CD4-positive, alpha-beta T cell treated with Interleukin-1 beta for 1 hour (primary cell): ENCODE measurements at regions not wholly inside any gene's neighbourhood (a gene's known extent, or its start where the extent isn't known, plus 50 kb on each side); places are given as distances from the start of the nearest gene placed in this dataset.
"Not testable (repeated sequence)": the region's sequence is repeated elsewhere in the genome, so short reads cannot be mapped to it uniquely, and the experiment has no call there.

ENCODE experiments used
- DNase-seq, 2 donors: peaks; one replicate each; pipeline ENCODE4 v3.0.0-alpha.2; 2020 to 2022

- no peak for DNase-seq
Observed at GRCh38 chr4:33825685-33826084, 2418.6 kb downstream of the ARAP2 start.

GRCh38 chr4:33829356-33829755 lies 2415.0 kb downstream of the ARAP2 start:
- not testable (repeated sequence) for DNase-seq

- no peak for DNase-seq
Observed at GRCh38 chr4:33831442-33832066, 2412.8 kb downstream of the ARAP2 start.

- not testable (repeated sequence) for DNase-seq
Observed at GRCh38 chr4:33835764-33836163, 2408.6 kb downstream of the ARAP2 start.

- DNase-seq, result no peak
Observed at GRCh38 chr4:33837043-33837838, 2407.1 kb downstream of the ARAP2 start.

- no peak for DNase-seq
Observed at GRCh38 chr4:33841120-33841519, 2403.2 kb downstream of the ARAP2 start.

GRCh38 chr4:33850371-33850902 lies 2393.9 kb downstream of the ARAP2 start:
- DNase-seq, result no peak

- DNase-seq, result not testable (repeated sequence)
Observed at GRCh38 chr4:33853670-33854069, 2390.6 kb downstream of the ARAP2 start.

- DNase-seq, result no peak
Observed at GRCh38 chr4:33864290-33864859, 2379.9 kb downstream of the ARAP2 start.

- DNase-seq, result no peak
Observed at GRCh38 chr4:33873791-33874190, 2370.5 kb downstream of the ARAP2 start.

GRCh38 chr4:33878710-33879109 lies 2365.6 kb downstream of the ARAP2 start:
- DNase-seq, result no peak

GRCh38 chr4:33881176-33881575 lies 2363.1 kb downstream of the ARAP2 start:
- no peak for DNase-seq

GRCh38 chr4:33882246-33882990 lies 2361.9 kb downstream of the ARAP2 start:
- no peak for DNase-seq

- DNase-seq, result no peak
Observed at GRCh38 chr4:33883111-33883510, 2361.2 kb downstream of the ARAP2 start.

GRCh38 chr4:33886356-33886755 lies 2358.0 kb downstream of the ARAP2 start:
- DNase-seq, result no peak

- DNase-seq, result no peak
Observed at GRCh38 chr4:33890841-33891240, 2353.5 kb downstream of the ARAP2 start.

GRCh38 chr4:33911959-33912358 lies 2332.4 kb downstream of the ARAP2 start:
- no peak for DNase-seq

GRCh38 chr4:33914386-33914785 lies 2329.9 kb downstream of the ARAP2 start:
- no peak for DNase-seq

GRCh38 chr4:33923469-33923868 lies 2320.8 kb downstream of the ARAP2 start:
- DNase-seq, result no peak

GRCh38 chr4:33924239-33924638 lies 2320.1 kb downstream of the ARAP2 start:
- no peak for DNase-seq

GRCh38 chr4:33924811-33925210 lies 2319.5 kb downstream of the ARAP2 start:
- no peak for DNase-seq

- DNase-seq, result no peak
Observed at GRCh38 chr4:33930497-33930896, 2313.8 kb downstream of the ARAP2 start.

- DNase-seq, result no peak
Observed at GRCh38 chr4:33931026-33931425, 2313.3 kb downstream of the ARAP2 start.
